BJ (cell line): ENCODE measurements at regions not wholly inside any gene's neighbourhood (a gene's known extent, or its start where the extent isn't known, plus 50 kb on each side); places are given as distances from the start of the nearest gene placed in this dataset.

Experiments used
- CTCF ChIA-PET: fragments of 350-600 bp; formaldehyde crosslinking; extraction: SDS; loops from one replicate; lab custom pipeline; 2021; ENCODE audit warnings: antibody characterized with exemption, inconsistent platforms; lab: Yijun Ruan, JAX
- POLR2A ChIA-PET: fragments of 300-600 bp; sonication (Branson Sonifier 250); formaldehyde crosslinking; extraction: SDS; loops from one replicate; lab custom pipeline; 2021; ENCODE audit warnings: antibody characterized with exemption; lab: Charles Lee
- DNase-seq: peaks from one replicate; pipeline ENCODE4 v3.0.0-alpha.2; 2011; ENCODE audit warnings: low read depth
- H3K27me3 ChIP-seq: 2 replicates; pipeline ENCODE4 v1.6.0; 2011; ENCODE audit warnings: low read length; ENCODE audit not compliant: control insufficient read depth, insufficient read depth
- H3K36me3 ChIP-seq: 2 replicates; pipeline ENCODE4 v1.5.1; 2011; ENCODE audit warnings: low read length; ENCODE audit not compliant: control insufficient read depth, insufficient read depth
- H3K4me3 ChIP-seq: 2 replicates; pipeline ENCODE4 v1.5.1; 2011; ENCODE audit warnings: low read depth, mild to moderate bottlenecking, control low read depth, low read length
- TF ChIP-seq, protein P1 (sequence below): IDR thresholded peaks from 2 replicates; pipeline ENCODE4 v1.5.1; 2011; ENCODE audit warnings: low read depth, mild to moderate bottlenecking, control low read depth, inconsistent platforms, low read length, moderate library complexity; ENCODE audit not compliant: insufficient read depth

DNA sequence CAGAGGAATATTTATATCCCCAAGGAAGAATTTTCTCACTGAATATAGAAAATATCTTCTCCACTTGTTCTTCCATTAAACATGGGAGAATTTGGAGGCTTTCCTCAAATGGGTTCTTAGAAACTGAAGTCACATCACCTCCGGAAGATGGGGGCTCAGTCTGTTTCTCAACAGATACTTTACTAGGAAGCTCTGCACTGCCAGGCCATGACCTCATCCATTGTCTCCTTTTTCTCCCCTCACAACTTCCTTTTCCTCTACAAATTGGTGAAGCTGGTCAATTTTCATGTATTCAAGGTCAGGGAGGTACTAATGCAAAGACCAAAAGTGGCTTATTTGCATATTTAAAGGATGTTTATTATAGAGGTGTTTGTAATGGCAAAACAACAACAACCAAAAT lies 173.1 kb downstream of the RNF152 start:
- TF ChIP-seq, protein P1, sequence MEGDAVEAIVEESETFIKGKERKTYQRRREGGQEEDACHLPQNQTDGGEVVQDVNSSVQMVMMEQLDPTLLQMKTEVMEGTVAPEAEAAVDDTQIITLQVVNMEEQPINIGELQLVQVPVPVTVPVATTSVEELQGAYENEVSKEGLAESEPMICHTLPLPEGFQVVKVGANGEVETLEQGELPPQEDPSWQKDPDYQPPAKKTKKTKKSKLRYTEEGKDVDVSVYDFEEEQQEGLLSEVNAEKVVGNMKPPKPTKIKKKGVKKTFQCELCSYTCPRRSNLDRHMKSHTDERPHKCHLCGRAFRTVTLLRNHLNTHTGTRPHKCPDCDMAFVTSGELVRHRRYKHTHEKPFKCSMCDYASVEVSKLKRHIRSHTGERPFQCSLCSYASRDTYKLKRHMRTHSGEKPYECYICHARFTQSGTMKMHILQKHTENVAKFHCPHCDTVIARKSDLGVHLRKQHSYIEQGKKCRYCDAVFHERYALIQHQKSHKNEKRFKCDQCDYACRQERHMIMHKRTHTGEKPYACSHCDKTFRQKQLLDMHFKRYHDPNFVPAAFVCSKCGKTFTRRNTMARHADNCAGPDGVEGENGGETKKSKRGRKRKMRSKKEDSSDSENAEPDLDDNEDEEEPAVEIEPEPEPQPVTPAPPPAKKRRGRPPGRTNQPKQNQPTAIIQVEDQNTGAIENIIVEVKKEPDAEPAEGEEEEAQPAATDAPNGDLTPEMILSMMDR: no peak
- ChIA-PET CTCF (no interaction called here), POLR2A (no interaction called here)
- Histone ChIP-seq H3K4me3 (no peak overlapping the region), H3K27me3 (no peaks in the 10 kb centered on the region), H3K36me3 (no peaks in the 10 kb centered on the region)
- no peak for DNase-seq

DNA sequence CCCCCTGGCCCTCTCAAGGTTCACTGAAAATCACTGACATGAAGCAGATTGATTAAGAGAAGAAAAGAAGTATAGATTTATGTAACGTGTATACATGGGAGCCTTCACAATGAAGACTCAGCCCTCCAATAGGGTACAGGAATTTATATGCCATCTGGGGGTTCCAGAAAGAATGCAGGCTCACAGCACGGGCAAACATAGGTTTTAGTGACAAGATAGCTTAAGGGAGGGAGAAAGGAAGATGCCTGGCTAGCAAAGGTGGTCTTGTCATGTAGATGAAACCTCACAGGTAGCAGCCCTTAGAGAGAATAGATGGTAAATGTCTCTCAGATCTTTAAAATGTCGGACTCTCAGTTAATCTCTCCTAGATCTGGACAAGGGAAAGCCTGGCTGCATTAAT lies 173.9 kb downstream of the RNF152 start:
- H3K36me3 ChIP-seq: no peaks in the 10 kb centered on the region
- H3K4me3 ChIP-seq: no peak overlapping the region
- ChIA-PET POLR2A (no interaction called here), CTCF (no interaction called here)
- DNase-seq: no peak
- no peaks in the 10 kb centered on the region for H3K27me3 ChIP-seq
- TF ChIP-seq, protein P1: no peak

DNA sequence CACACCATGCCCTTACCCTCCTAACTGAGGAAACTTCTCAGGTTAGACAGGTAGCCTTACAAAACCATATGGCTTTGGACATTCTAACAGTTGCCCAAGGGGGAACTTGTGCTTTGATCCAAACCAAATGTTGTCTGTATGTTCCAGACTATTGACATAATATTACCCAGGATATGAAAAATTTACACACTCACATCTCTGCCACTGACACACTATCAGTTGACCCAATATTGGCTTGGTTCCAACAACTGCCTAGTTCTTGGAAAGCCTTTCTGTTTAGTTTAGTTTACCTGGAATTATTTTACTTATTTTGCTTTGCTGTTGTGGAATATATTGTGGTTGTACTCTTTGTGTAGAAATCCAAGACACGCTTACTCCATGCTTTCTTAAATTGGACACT lies 178.4 kb downstream of the RNF152 start:
- no peak overlapping the region for H3K4me3 ChIP-seq
- CTCF ChIA-PET: no interaction called here
- DNase-seq: no peak
- H3K27me3 ChIP-seq: no peaks in the 10 kb centered on the region
- TF ChIP-seq, protein P1: no peak
- POLR2A ChIA-PET: no interaction called here
- no peaks in the 10 kb centered on the region for H3K36me3 ChIP-seq

DNA sequence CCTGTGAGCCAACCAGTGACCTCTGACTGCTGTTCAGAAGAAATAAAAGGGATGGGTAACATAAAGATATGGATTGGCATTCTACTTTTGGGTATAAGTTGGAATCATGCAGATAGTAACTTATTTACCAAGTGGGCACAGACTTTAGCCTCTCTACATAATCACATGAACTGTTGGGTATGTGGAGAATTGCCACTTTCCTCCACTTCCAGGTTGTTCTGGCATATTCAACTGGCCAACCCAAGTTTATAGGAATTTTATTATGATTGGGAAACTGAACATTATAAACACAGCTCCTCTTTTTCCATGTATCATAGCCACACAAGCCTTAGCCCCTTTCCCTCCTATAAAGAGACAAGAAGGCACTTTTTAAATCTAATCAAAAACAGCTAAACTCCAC lies 179.3 kb downstream of the RNF152 start:
- POLR2A ChIA-PET: no interaction called here
- DNase-seq: no peak
- CTCF ChIA-PET: no interaction called here
- no peaks in the 10 kb centered on the region for H3K27me3 ChIP-seq
- TF ChIP-seq, protein P1: no peak
- no peak overlapping the region for H3K4me3 ChIP-seq
- H3K36me3 ChIP-seq: no peaks in the 10 kb centered on the region

DNA sequence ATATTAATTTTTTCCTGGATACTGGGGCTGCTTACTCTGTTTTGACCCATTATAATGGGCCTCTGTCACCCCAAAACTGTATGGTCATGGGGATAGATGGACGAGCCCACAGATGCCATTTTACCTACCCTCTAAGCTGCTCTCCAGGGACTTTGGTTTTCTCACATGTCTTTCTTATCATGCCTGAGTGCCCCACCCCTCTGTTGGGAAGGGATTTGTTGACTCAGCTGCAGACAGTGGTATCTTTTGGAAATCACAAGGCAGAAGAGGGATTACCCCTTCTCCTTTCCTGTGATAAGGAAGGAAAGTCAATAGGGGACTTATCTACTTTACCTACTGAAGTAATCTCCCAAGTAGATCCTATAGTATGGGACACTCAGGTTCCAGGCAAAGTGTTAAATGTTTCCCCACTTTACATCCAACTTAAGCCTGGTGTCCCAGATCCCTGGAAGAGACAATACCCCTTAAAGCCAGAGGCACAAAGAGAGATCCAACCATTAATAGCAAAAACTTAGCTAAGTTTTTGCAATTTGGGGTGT lies 182.7 kb downstream of the RNF152 start:
- Histone ChIP-seq H3K4me3 (no peak overlapping the region), H3K27me3 (peaks cover 2% of the 10 kb centered on the region; the same call in 1 of the 2 replicates), H3K36me3 (no peaks in the 10 kb centered on the region)
- no peak for DNase-seq
- TF ChIP-seq, protein P1: no peak
- POLR2A ChIA-PET: no interaction called here
- CTCF ChIA-PET: no interaction called here
